CD14-positive monocyte (primary cell): ENCODE measurements at regions not wholly inside any gene's neighbourhood (a gene's known extent, or its start where the extent isn't known, plus 50 kb on each side); places are given as distances from the start of the nearest gene placed in this dataset.

ENCODE experiments used
- DNase-seq, 3 donors: peaks; one replicate each; pipeline ENCODE4 v3.0.0-alpha.2; 2011 to 2022
- H2AFZ ChIP-seq: 2 replicates; pipeline ENCODE4 v1.6.0; 2012; ENCODE audit warnings: mild to moderate bottlenecking, low read depth, low read length, inconsistent platforms; ENCODE audit not compliant: insufficient read depth, poor library complexity, severe bottlenecking
- H3K27ac ChIP-seq, 2 donors: 1 replicate in 1 of 2; 2 replicates in 1 of 2; pipeline ENCODE4 v1.5.1; 2012 to 2013; ENCODE audit warnings: low read length in 2 of 2, control low read depth in 1 of 2, inconsistent platforms in 1 of 2, low read depth in 1 of 2, mild to moderate bottlenecking in 1 of 2
- H3K27me3 ChIP-seq, 2 donors: one replicate each; pipeline versions ENCODE4 v1.6.0 to v1.6.1; 2011 to 2013; ENCODE audit warnings: low read length in 2 of 2; ENCODE audit not compliant: control insufficient read depth in 2 of 2, insufficient read depth in 2 of 2
- H3K36me3 ChIP-seq, 2 donors: replicated peaks in 1 of 2; 1 replicate in 1 of 2; 2 replicates in 1 of 2; pipeline versions ENCODE4 v1.5.1 to v1.6.1; 2012 to 2013; ENCODE audit warnings: low read length in 2 of 2, control low read depth in 1 of 2, inconsistent platforms in 1 of 2, mild to moderate bottlenecking in 1 of 2; ENCODE audit not compliant: insufficient read depth in 2 of 2, control insufficient read depth in 1 of 2
- H3K4me1 ChIP-seq, 2 donors: 1 replicate in 1 of 2; 2 replicates in 1 of 2; pipeline versions ENCODE4 v1.5.1 to v1.6.1; 2012 to 2013; ENCODE audit warnings: low read length in 2 of 2, control low read depth in 1 of 2, inconsistent platforms in 1 of 2, mild to moderate bottlenecking in 1 of 2, moderate library complexity in 1 of 2; ENCODE audit not compliant: insufficient read depth in 2 of 2, control insufficient read depth in 1 of 2
- H3K4me2 ChIP-seq: replicated peaks from 2 replicates; pipeline ENCODE3; 2012; ENCODE audit warnings: low read length, moderate library complexity, mild to moderate bottlenecking; ENCODE audit not compliant: poor library complexity, severe bottlenecking; ENCODE audit errors: extremely low read depth
- H3K4me3 ChIP-seq, 3 experiments: fragments of 200-600 bp in 1 of 3; sonication (generic) in 1 of 3; replicated peaks in 1 of 3; 1 replicate in 2 of 3; 2 replicates in 1 of 3; pipeline ENCODE4 v1.5.1; 2011 to 2013; ENCODE audit warnings: low read length in 3 of 3, mild to moderate bottlenecking in 3 of 3, control low read depth in 2 of 3, low read depth in 2 of 3, inconsistent platforms in 1 of 3, moderate library complexity in 1 of 3
- H3K79me2 ChIP-seq: 2 replicates; pipeline ENCODE4 v1.6.0; 2012; ENCODE audit warnings: mild to moderate bottlenecking, control low read depth, inconsistent platforms, low read length, moderate library complexity; ENCODE audit not compliant: insufficient read depth
- H3K9ac ChIP-seq: 2 replicates; pipeline ENCODE4 v1.6.0; 2017; ENCODE audit warnings: low read length, mild to moderate bottlenecking; ENCODE audit not compliant: insufficient read depth, poor library complexity, severe bottlenecking
- H3K9me3 ChIP-seq, 2 donors: replicated peaks in 1 of 2; 1 replicate in 1 of 2; 2 replicates in 1 of 2; pipeline versions ENCODE4 v1.5.1 to v1.6.1; 2012 to 2013; ENCODE audit warnings: low read length in 2 of 2, control low read depth in 1 of 2; ENCODE audit not compliant: control insufficient read depth in 1 of 2, insufficient read depth in 1 of 2
- H4K20me1 ChIP-seq: 2 replicates; pipeline ENCODE4 v1.6.0; 2012; ENCODE audit warnings: mild to moderate bottlenecking, low read length, control low read depth, moderate library complexity; ENCODE audit not compliant: insufficient read depth
- H3K27ac Mint-ChIP-seq, 7 donors: one replicate each; pipeline ENCODE4 v1.8.0; 2020; ENCODE audit warnings: mild to moderate bottlenecking in 7 of 7, mixed read lengths in 7 of 7, moderate library complexity in 6 of 7, inconsistent platforms in 2 of 7
- H3K27me3 Mint-ChIP-seq, 3 donors: one replicate each; pipeline ENCODE4 v1.8.0; 2021 to 2022; ENCODE audit warnings: low read depth in 3 of 3, mild to moderate bottlenecking in 3 of 3, mixed read lengths in 3 of 3, moderate library complexity in 3 of 3, inconsistent platforms in 1 of 3
- H3K36me3 Mint-ChIP-seq, 2 donors: one replicate each; pipeline ENCODE4 v1.8.0; 2020; ENCODE audit warnings: mixed read lengths in 2 of 2, inconsistent platforms in 1 of 2, mild to moderate bottlenecking in 1 of 2
- H3K4me1 Mint-ChIP-seq: one replicate; pipeline ENCODE4 v1.8.0; 2020; ENCODE audit warnings: mild to moderate bottlenecking, mixed read lengths
- H3K4me3 Mint-ChIP-seq, 2 donors: one replicate each; pipeline ENCODE4 v1.8.0; 2020; ENCODE audit warnings: mild to moderate bottlenecking in 2 of 2, mixed read lengths in 2 of 2, moderate library complexity in 1 of 2
- H3K9me3 Mint-ChIP-seq, 7 donors: one replicate each; pipeline ENCODE4 v1.8.0; 2020 to 2022; ENCODE audit warnings: mixed read lengths in 7 of 7, mild to moderate bottlenecking in 6 of 7, moderate library complexity in 6 of 7, inconsistent platforms in 2 of 7
- CTCF ChIP-seq: fragments of 200-600 bp; IDR thresholded peaks from one replicate; pipeline ENCODE4 v1.8.0; 2022; ENCODE audit warnings: antibody characterized with exemption, mild to moderate bottlenecking
- whole genome bisulfite sequencing: methylation state at CpG from one replicate; pipeline ENCODE4 v1.1.5; 2013; ENCODE audit warnings: missing lambda C conversion rate; ENCODE audit not compliant: insufficient coverage; 5-methylcytosine and 5-hydroxymethylcytosine counted together
- intact Hi-C, 2 donors: fragments of 100-400 bp; cut with micrococcal nuclease; formaldehyde crosslinking; loops; one replicate each; pipeline versions ENCODE4 v1.15.0 to v1.15.1; 2023

GRCh38 chr13:70384156-70384555 lies 275.9 kb upstream of the KLHL1 start:
- intact Hi-C loops = no loop called here
- Histone ChIP-seq H3K27ac (no peak overlapping the region), H3K9ac (no peak overlapping the region), H3K27me3 (no peaks in the 10 kb centered on the region), H3K79me2 (no peaks in the 10 kb centered on the region), H3K36me3 (no peaks in the 10 kb centered on the region), H3K4me2 (no peak overlapping the region), H3K9me3 (peaks cover 19 to 20% of the 10 kb centered on the region in 2 donors), H2AFZ (no peak overlapping the region), H3K4me3 (no peak overlapping the region), H4K20me1 (no peaks in the 10 kb centered on the region), H3K4me1 (no peaks in the 10 kb centered on the region)
- no peaks in the 10 kb centered on the region for H3K4me1 Mint-ChIP-seq
- H3K36me3 Mint-ChIP-seq = no peaks in the 10 kb centered on the region
- DNase-seq = no peak
- no peak for TF ChIP-seq CTCF
- peaks cover 0 to 9% (median 4%) of the 10 kb centered on the region in 7 donors for H3K9me3 Mint-ChIP-seq
- H3K27me3 Mint-ChIP-seq = peaks cover 0 to 1% (median 0%) of the 10 kb centered on the region in 3 donors
- H3K4me3 Mint-ChIP-seq = no peak overlapping the region
- H3K27ac Mint-ChIP-seq = no peak overlapping the region
- WGBS = no CpG with 5 or more reads among the region's 3 CpGs

GRCh38 chr13:70380809-70381208 lies 272.6 kb upstream of the KLHL1 start:
- Histone ChIP-seq H3K9me3 (peaks cover 3 to 5% of the 10 kb centered on the region in 2 donors), H3K79me2 (no peaks in the 10 kb centered on the region), H3K9ac (no peak overlapping the region), H3K4me1 (no peaks in the 10 kb centered on the region), H4K20me1 (no peaks in the 10 kb centered on the region), H2AFZ (no peak overlapping the region), H3K36me3 (no peaks in the 10 kb centered on the region), H3K27ac (no peak overlapping the region), H3K4me3 (no peak overlapping the region), H3K4me2 (no peak overlapping the region), H3K27me3 (no peaks in the 10 kb centered on the region)
- intact Hi-C loops = no loop called here
- H3K36me3 Mint-ChIP-seq = no peaks in the 10 kb centered on the region
- no peaks in the 10 kb centered on the region for H3K4me1 Mint-ChIP-seq
- TF ChIP-seq CTCF = no peak
- H3K9me3 Mint-ChIP-seq = peaks cover 0 to 3% (median 0%) of the 10 kb centered on the region in 7 donors
- H3K4me3 Mint-ChIP-seq = no peak overlapping the region
- no peak for DNase-seq
- H3K27ac Mint-ChIP-seq = no peak overlapping the region
- H3K27me3 Mint-ChIP-seq = peaks cover 0 to 1% (median 0%) of the 10 kb centered on the region in 3 donors
- no CpG with 5 or more reads among the region's 2 CpGs for WGBS
